ENCODE measurements at regions not wholly inside any gene's neighbourhood (a gene's known extent, or its start where the extent isn't known, plus 50 kb on each side); places are given as distances from the start of the nearest gene placed in this dataset.
"Not testable (repeated sequence)": the region's sequence is repeated elsewhere in the genome, so short reads cannot be mapped to it uniquely, and the experiment has no call there.

- no peak for DNase-seq (ENCODE audit: low read depth in 2 of 3, low spot score in 1 of 3)
Measured at GRCh38 chr9:74073897-74074296, 423.2 kb upstream of the RORB start.

- DNase-seq (ENCODE audit: low read depth in 2 of 3, low spot score in 1 of 3), result no peak
Measured at GRCh38 chr9:74078647-74079046, 418.5 kb upstream of the RORB start.

GRCh38 chr9:74080652-74081051, 416.5 kb upstream of the RORB start:
- DNase-seq (ENCODE audit: low read depth in 2 of 3, low spot score in 1 of 3), result not testable (repeated sequence)

GRCh38 chr9:74083681-74084433, 413.3 kb upstream of the RORB start:
- no peak for DNase-seq (ENCODE audit: low read depth in 2 of 3, low spot score in 1 of 3)

- not testable (repeated sequence) for DNase-seq (ENCODE audit: low read depth in 2 of 3, low spot score in 1 of 3)
Measured at GRCh38 chr9:74085384-74086037, 411.6 kb upstream of the RORB start.

- DNase-seq (ENCODE audit: low read depth in 2 of 3, low spot score in 1 of 3), result not testable (repeated sequence)
Measured at GRCh38 chr9:74090921-74091320, 406.2 kb upstream of the RORB start.

- DNase-seq (ENCODE audit: low read depth in 2 of 3, low spot score in 1 of 3), result no peak
Measured at GRCh38 chr9:74092491-74092834, 404.7 kb upstream of the RORB start.

GRCh38 chr9:74094037-74094436, 403.1 kb upstream of the RORB start:
- DNase-seq (ENCODE audit: low read depth in 2 of 3, low spot score in 1 of 3), result not testable (repeated sequence)

GRCh38 chr9:74094766-74095165, 402.4 kb upstream of the RORB start:
- DNase-seq (ENCODE audit: low read depth in 2 of 3, low spot score in 1 of 3), result no peak

- no peak for DNase-seq (ENCODE audit: low read depth in 2 of 3, low spot score in 1 of 3)
Measured at GRCh38 chr9:74095925-74096324, 401.2 kb upstream of the RORB start.

GRCh38 chr9:74096420-74096819, 400.7 kb upstream of the RORB start:
- DNase-seq (ENCODE audit: low read depth in 2 of 3, low spot score in 1 of 3), result no peak

- no peak for DNase-seq (ENCODE audit: low read depth in 2 of 3, low spot score in 1 of 3)
Measured at GRCh38 chr9:74100042-74100441, 397.1 kb upstream of the RORB start.

- not testable (repeated sequence) for DNase-seq (ENCODE audit: low read depth in 2 of 3, low spot score in 1 of 3)
Measured at GRCh38 chr9:74102148-74102547, 395.0 kb upstream of the RORB start.

- DNase-seq (ENCODE audit: low read depth in 2 of 3, low spot score in 1 of 3), result no peak
Measured at GRCh38 chr9:74102702-74103101, 394.4 kb upstream of the RORB start.

- no peak for DNase-seq (ENCODE audit: low read depth in 2 of 3, low spot score in 1 of 3)
Measured at GRCh38 chr9:74107692-74108091, 389.4 kb upstream of the RORB start.

GRCh38 chr9:74115976-74116375, 381.2 kb upstream of the RORB start:
- no peak for DNase-seq (ENCODE audit: low read depth in 2 of 3, low spot score in 1 of 3)

- DNase-seq (ENCODE audit: low read depth in 2 of 3, low spot score in 1 of 3), result no peak
Measured at GRCh38 chr9:74117151-74117550, 380.0 kb upstream of the RORB start.

- DNase-seq (ENCODE audit: low read depth in 2 of 3, low spot score in 1 of 3), result no peak
Measured at GRCh38 chr9:74117731-74118130, 379.4 kb upstream of the RORB start.

GRCh38 chr9:74120061-74120460, 377.1 kb upstream of the RORB start:
- DNase-seq (ENCODE audit: low read depth in 2 of 3, low spot score in 1 of 3), result no peak

- no peak for DNase-seq (ENCODE audit: low read depth in 2 of 3, low spot score in 1 of 3)
Measured at GRCh38 chr9:74120470-74120869, 376.7 kb upstream of the RORB start.

- no peak for DNase-seq (ENCODE audit: low read depth in 2 of 3, low spot score in 1 of 3)
Measured at GRCh38 chr9:74122216-74122615, 374.9 kb upstream of the RORB start.

- DNase-seq (ENCODE audit: low read depth in 2 of 3, low spot score in 1 of 3), result peak in 2 of 3 donors; percentile 1 to 3
Measured at GRCh38 chr9:74122661-74123060, 374.5 kb upstream of the RORB start.

GRCh38 chr9:74125941-74126340, 371.2 kb upstream of the RORB start:
- no peak for DNase-seq (ENCODE audit: low read depth in 2 of 3, low spot score in 1 of 3)
